ENCODE measurements at regions not wholly inside any gene's neighbourhood (a gene's known extent, or its start where the extent isn't known, plus 50 kb on each side); places are given as distances from the start of the nearest gene placed in this dataset.

DNA sequence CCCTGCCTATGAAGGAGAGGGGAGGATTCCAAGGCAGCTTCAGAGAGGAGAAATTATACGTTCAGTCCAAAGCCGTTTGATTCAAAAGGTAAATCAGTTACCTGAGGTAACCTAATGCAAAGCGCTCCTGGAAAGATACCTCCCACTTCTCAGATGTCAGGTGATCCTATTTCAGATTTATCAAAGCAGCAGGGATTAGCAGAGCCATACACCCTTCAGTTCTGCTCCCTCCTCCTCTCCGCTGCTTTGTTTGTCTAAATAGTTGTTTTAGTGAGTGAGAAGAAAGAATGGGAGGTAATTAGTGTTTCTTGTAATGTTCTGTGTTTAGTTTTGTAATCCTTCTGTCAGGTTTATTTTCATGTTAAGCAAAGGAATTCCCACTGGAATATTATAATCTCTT, 81.1 kb downstream of the SOX14 start:
- no peak overlapping the region for H2AFZ ChIP-seq (ENCODE audit: insufficient read depth, low read depth, low read length, poor library complexity, severe bottlenecking)
- WGBS (ENCODE audit: insufficient coverage) = 20% methylated on average over 1 of the region's 4 CpGs

DNA sequence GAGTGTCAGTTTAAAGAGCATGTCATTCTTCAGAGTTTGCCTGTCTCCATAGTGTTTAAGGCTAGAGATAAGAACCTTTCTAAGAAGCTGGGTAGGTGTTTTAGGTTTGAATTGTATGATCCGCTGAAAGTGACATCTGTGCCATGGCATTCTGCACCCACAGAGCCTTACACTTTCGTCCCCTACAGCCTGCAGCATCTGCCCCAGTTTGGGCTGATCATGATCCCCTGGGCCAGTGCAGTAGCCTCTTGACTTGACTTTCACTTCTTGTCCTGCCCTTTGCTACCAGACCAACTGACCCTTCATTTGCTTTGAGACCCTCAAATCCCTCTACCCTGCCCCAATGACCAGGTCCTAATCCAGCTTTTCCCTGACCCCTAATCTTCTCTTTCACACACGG, 81.6 kb downstream of the SOX14 start:
- H3K9me3 Mint-ChIP-seq = peaks cover 0 to 8% (median 0%) of the 10 kb centered on the region in 7 donors

More for the DNA sequence above, 81.1 kb downstream of the SOX14 start:
- H3K36me3 Mint-ChIP-seq = no peaks in the 10 kb centered on the region
- Histone ChIP-seq H3K9ac (ENCODE audit: insufficient read depth, low read length, poor library complexity, severe bottlenecking) (no peak overlapping the region), H3K4me1 (ENCODE audit: control insufficient read depth in 1 of 2, insufficient read depth in 2 of 2, low read length in 2 of 2) (no peaks in the 10 kb centered on the region), H4K20me1 (ENCODE audit: insufficient read depth, low read length) (no peaks in the 10 kb centered on the region), H3K27ac (ENCODE audit: low read depth in 1 of 2, low read length in 2 of 2) (no peak overlapping the region), H3K4me2 (replicated peaks; ENCODE audit: extremely low read depth, low read length, poor library complexity, severe bottlenecking) (no peak overlapping the region), H3K79me2 (ENCODE audit: insufficient read depth, low read length) (no peaks in the 10 kb centered on the region), H3K36me3 (replicated peaks in 1 of 2; ENCODE audit: control insufficient read depth in 1 of 2, insufficient read depth in 2 of 2, low read length in 2 of 2) (no peaks in the 10 kb centered on the region), H3K4me3 (replicated peaks in 1 of 3; ENCODE audit: low read depth in 2 of 3, low read length in 3 of 3) (no peak overlapping the region), H3K27me3 (ENCODE audit: control insufficient read depth in 2 of 2, insufficient read depth in 2 of 2, low read length in 2 of 2) (no peaks in the 10 kb centered on the region), H3K9me3 (replicated peaks in 1 of 2; ENCODE audit: control insufficient read depth in 1 of 2, insufficient read depth in 1 of 2, low read length in 2 of 2) (no peaks in the 10 kb centered on the region)
- TF ChIP-seq, protein P1, sequence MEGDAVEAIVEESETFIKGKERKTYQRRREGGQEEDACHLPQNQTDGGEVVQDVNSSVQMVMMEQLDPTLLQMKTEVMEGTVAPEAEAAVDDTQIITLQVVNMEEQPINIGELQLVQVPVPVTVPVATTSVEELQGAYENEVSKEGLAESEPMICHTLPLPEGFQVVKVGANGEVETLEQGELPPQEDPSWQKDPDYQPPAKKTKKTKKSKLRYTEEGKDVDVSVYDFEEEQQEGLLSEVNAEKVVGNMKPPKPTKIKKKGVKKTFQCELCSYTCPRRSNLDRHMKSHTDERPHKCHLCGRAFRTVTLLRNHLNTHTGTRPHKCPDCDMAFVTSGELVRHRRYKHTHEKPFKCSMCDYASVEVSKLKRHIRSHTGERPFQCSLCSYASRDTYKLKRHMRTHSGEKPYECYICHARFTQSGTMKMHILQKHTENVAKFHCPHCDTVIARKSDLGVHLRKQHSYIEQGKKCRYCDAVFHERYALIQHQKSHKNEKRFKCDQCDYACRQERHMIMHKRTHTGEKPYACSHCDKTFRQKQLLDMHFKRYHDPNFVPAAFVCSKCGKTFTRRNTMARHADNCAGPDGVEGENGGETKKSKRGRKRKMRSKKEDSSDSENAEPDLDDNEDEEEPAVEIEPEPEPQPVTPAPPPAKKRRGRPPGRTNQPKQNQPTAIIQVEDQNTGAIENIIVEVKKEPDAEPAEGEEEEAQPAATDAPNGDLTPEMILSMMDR (IDR thresholded peaks at IDR 0.05) = no peak
- no peak for DNase-seq
- H3K27ac Mint-ChIP-seq = no peak overlapping the region
- intact Hi-C loops (cut with micrococcal nuclease) = no loop called here
- peaks cover 0 to 8% (median 0%) of the 10 kb centered on the region in 7 donors for H3K9me3 Mint-ChIP-seq
- no peak overlapping the region for H3K4me3 Mint-ChIP-seq
- H3K4me1 Mint-ChIP-seq = no peaks in the 10 kb centered on the region
- peaks cover 0 to 2% (median 0%) of the 10 kb centered on the region in 3 donors for H3K27me3 Mint-ChIP-seq (ENCODE audit: low read depth in 3 of 3)

More for the DNA sequence above, 81.6 kb downstream of the SOX14 start:
- Histone ChIP-seq H3K4me2 (replicated peaks; ENCODE audit: extremely low read depth, low read length, poor library complexity, severe bottlenecking) (no peak overlapping the region), H3K79me2 (ENCODE audit: insufficient read depth, low read length) (no peaks in the 10 kb centered on the region), H3K27me3 (ENCODE audit: control insufficient read depth in 2 of 2, insufficient read depth in 2 of 2, low read length in 2 of 2) (no peaks in the 10 kb centered on the region), H2AFZ (ENCODE audit: insufficient read depth, low read depth, low read length, poor library complexity, severe bottlenecking) (no peak overlapping the region), H3K4me3 (replicated peaks in 1 of 3; ENCODE audit: low read depth in 2 of 3, low read length in 3 of 3) (no peak overlapping the region), H4K20me1 (ENCODE audit: insufficient read depth, low read length) (no peaks in the 10 kb centered on the region), H3K27ac (ENCODE audit: low read depth in 1 of 2, low read length in 2 of 2) (no peak overlapping the region), H3K9me3 (replicated peaks in 1 of 2; ENCODE audit: control insufficient read depth in 1 of 2, insufficient read depth in 1 of 2, low read length in 2 of 2) (no peaks in the 10 kb centered on the region), H3K4me1 (ENCODE audit: control insufficient read depth in 1 of 2, insufficient read depth in 2 of 2, low read length in 2 of 2) (no peaks in the 10 kb centered on the region), H3K36me3 (replicated peaks in 1 of 2; ENCODE audit: control insufficient read depth in 1 of 2, insufficient read depth in 2 of 2, low read length in 2 of 2) (no peaks in the 10 kb centered on the region), H3K9ac (ENCODE audit: insufficient read depth, low read length, poor library complexity, severe bottlenecking) (no peak overlapping the region)
- H3K4me3 Mint-ChIP-seq = no peak overlapping the region
- WGBS (ENCODE audit: insufficient coverage) = 52% methylated on average over 2 of the region's 3 CpGs
- TF ChIP-seq, protein P1 (IDR thresholded peaks at IDR 0.05) = no peak
- DNase-seq = no peak
- H3K4me1 Mint-ChIP-seq = no peaks in the 10 kb centered on the region
- H3K27ac Mint-ChIP-seq = no peak overlapping the region
- H3K27me3 Mint-ChIP-seq (ENCODE audit: low read depth in 3 of 3) = peaks cover 0 to 2% (median 0%) of the 10 kb centered on the region in 3 donors
- intact Hi-C loops (cut with micrococcal nuclease) = no loop called here
- H3K36me3 Mint-ChIP-seq = no peaks in the 10 kb centered on the region
